OCI-LY3 (cell line): ENCODE measurements at regions not wholly inside any gene's neighbourhood (a gene's known extent, or its start where the extent isn't known, plus 50 kb on each side); places are given as distances from the start of the nearest gene placed in this dataset.

Source experiments
- H2AFZ ChIP-seq: fragments of 200-600, 300-600 bp; shearing (Covaris generic); 2 replicates; pipeline ENCODE4 v1.6.0; 2014; ENCODE audit warnings: antibody characterized with exemption, low read depth, low read length
- H3K27ac ChIP-seq: fragments of 200-600, 300-600 bp; sonication (generic); 2 replicates; pipeline ENCODE4 v1.5.1; 2014; ENCODE audit warnings: mild to moderate bottlenecking, low read length, moderate library complexity, mixed read lengths
- H3K27me3 ChIP-seq: fragments of 200-600, 300-600 bp; sonication (generic); 2 replicates; pipeline ENCODE4 v1.6.1; 2014; ENCODE audit warnings: low read depth, low read length, mixed read lengths
- H3K36me3 ChIP-seq: fragments of 200-600, 300-600 bp; sonication (generic); replicated peaks from 2 replicates; pipeline ENCODE3; 2014; ENCODE audit warnings: low read depth, low read length, mixed read lengths
- H3K4me1 ChIP-seq: fragments of 300-600, 200-600 bp; sonication (generic); 2 replicates; pipeline ENCODE4 v1.6.1; 2014; ENCODE audit warnings: low read length, mixed read lengths
- H3K4me2 ChIP-seq: fragments of 200-600, 300-600 bp; sonication (generic); 2 replicates; pipeline ENCODE4 v1.6.1; 2014; ENCODE audit warnings: low read length, mixed read lengths
- H3K4me3 ChIP-seq: fragments of 300-600, 200-600 bp; sonication (generic); 2 replicates; pipeline ENCODE4 v1.5.1; 2014; ENCODE audit warnings: antibody characterized with exemption, mild to moderate bottlenecking, low read length, moderate library complexity
- H3K79me2 ChIP-seq: fragments of 300-600, 200-600 bp; shearing (Covaris generic); 2 replicates; pipeline ENCODE4 v1.6.1; 2014; ENCODE audit warnings: mild to moderate bottlenecking, low read length, mixed read lengths
- H3K9ac ChIP-seq: fragments of 300-600, 200-600 bp; shearing (Covaris generic); 2 replicates; pipeline ENCODE4 v1.6.0; 2014; ENCODE audit warnings: mild to moderate bottlenecking, low read length, moderate library complexity
- H3K9me3 ChIP-seq: fragments of 200-600, 300-600 bp; shearing (Covaris generic); 2 replicates; pipeline ENCODE4 v1.6.1; 2014; ENCODE audit warnings: low read length, mixed read lengths; ENCODE audit not compliant: insufficient read depth
- H4K20me1 ChIP-seq: fragments of 200-600, 300-600 bp; sonication (generic); 2 replicates; pipeline ENCODE4 v1.6.1; 2016; ENCODE audit warnings: low read length, mixed read lengths; ENCODE audit not compliant: insufficient read depth
- EZH2phosphoT487 ChIP-seq: fragments of 200-600 bp; shearing (Covaris generic); IDR thresholded peaks from 2 replicates; pipeline ENCODE4 v1.6.1; 2018; ENCODE audit warnings: antibody characterized with exemption, mixed run types, low read depth
- TF ChIP-seq, protein P1 (sequence below): fragments of 200-600, 300-600 bp; sonication (generic); IDR thresholded peaks from 2 replicates; pipeline ENCODE4 v1.5.1; 2014; ENCODE audit warnings: antibody characterized with exemption, low read length, low read depth

DNA sequence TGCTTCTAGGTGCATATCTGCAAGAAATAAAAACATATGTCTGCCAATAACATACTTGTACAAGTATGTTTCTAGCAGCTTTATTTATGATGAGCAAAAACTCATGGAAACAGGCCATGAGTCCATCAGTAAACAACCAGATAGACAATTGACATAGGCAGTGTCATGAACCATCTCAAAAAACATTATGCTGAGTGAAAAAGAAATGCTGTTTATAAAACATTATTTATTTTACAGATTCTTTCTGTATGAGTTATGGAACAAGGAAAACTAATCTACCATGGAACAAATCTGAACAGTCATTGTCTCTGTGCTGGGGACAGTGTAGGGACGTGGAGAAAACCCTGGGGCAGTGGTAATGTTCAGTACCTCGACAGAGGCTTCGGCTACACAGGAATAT lies 283.9 kb downstream of the UQCRFS1 start:
- H3K27me3 ChIP-seq = peaks cover 33% of the 10 kb centered on the region; the same call in 1 of the 2 replicates
- H3K27ac ChIP-seq = no peak overlapping the region
- H3K36me3 ChIP-seq = no peaks in the 10 kb centered on the region
- no peak overlapping the region for H2AFZ ChIP-seq
- no peak overlapping the region for H3K4me2 ChIP-seq
- TF ChIP-seq, protein P1, sequence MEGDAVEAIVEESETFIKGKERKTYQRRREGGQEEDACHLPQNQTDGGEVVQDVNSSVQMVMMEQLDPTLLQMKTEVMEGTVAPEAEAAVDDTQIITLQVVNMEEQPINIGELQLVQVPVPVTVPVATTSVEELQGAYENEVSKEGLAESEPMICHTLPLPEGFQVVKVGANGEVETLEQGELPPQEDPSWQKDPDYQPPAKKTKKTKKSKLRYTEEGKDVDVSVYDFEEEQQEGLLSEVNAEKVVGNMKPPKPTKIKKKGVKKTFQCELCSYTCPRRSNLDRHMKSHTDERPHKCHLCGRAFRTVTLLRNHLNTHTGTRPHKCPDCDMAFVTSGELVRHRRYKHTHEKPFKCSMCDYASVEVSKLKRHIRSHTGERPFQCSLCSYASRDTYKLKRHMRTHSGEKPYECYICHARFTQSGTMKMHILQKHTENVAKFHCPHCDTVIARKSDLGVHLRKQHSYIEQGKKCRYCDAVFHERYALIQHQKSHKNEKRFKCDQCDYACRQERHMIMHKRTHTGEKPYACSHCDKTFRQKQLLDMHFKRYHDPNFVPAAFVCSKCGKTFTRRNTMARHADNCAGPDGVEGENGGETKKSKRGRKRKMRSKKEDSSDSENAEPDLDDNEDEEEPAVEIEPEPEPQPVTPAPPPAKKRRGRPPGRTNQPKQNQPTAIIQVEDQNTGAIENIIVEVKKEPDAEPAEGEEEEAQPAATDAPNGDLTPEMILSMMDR = no peak
- no peak for TF ChIP-seq EZH2phosphoT487
- no peaks in the 10 kb centered on the region for H3K79me2 ChIP-seq
- no peaks in the 10 kb centered on the region for H3K4me1 ChIP-seq
- H4K20me1 ChIP-seq = no peaks in the 10 kb centered on the region
- H3K9ac ChIP-seq = no peak overlapping the region
- no peak overlapping the region for H3K4me3 ChIP-seq
- H3K9me3 ChIP-seq = no peaks in the 10 kb centered on the region

DNA sequence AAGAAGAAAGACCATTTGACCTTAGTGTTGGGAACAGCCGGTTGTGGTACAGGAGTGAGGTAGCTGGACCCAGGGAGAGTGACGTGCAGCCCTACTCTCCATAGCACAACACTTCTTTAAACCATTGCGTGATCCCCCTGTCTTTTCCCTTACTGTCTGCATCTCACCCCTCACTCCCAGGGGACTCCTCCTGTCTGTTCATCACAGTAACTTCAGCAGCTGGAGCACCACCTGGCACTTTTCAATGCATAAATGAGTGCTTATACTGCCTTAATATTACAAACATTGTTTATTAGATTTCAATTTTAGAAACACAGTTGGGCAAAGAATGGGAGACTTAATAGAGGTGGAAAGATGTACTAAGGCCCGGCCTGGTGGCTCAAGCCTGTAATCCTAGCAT lies 285.5 kb downstream of the UQCRFS1 start:
- no peak overlapping the region for H3K9ac ChIP-seq
- no peaks in the 10 kb centered on the region for H3K79me2 ChIP-seq
- TF ChIP-seq, protein P1 = no peak
- TF ChIP-seq EZH2phosphoT487 = no peak
- no peaks in the 10 kb centered on the region for H4K20me1 ChIP-seq
- no peak overlapping the region for H2AFZ ChIP-seq
- no peaks in the 10 kb centered on the region for H3K9me3 ChIP-seq
- H3K4me2 ChIP-seq = no peak overlapping the region
- peaks cover 35% of the 10 kb centered on the region; the same call in 1 of the 2 replicates for H3K27me3 ChIP-seq
- H3K36me3 ChIP-seq = no peaks in the 10 kb centered on the region
- H3K27ac ChIP-seq = no peak overlapping the region
- H3K4me3 ChIP-seq = no peak overlapping the region
- H3K4me1 ChIP-seq = no peaks in the 10 kb centered on the region

DNA sequence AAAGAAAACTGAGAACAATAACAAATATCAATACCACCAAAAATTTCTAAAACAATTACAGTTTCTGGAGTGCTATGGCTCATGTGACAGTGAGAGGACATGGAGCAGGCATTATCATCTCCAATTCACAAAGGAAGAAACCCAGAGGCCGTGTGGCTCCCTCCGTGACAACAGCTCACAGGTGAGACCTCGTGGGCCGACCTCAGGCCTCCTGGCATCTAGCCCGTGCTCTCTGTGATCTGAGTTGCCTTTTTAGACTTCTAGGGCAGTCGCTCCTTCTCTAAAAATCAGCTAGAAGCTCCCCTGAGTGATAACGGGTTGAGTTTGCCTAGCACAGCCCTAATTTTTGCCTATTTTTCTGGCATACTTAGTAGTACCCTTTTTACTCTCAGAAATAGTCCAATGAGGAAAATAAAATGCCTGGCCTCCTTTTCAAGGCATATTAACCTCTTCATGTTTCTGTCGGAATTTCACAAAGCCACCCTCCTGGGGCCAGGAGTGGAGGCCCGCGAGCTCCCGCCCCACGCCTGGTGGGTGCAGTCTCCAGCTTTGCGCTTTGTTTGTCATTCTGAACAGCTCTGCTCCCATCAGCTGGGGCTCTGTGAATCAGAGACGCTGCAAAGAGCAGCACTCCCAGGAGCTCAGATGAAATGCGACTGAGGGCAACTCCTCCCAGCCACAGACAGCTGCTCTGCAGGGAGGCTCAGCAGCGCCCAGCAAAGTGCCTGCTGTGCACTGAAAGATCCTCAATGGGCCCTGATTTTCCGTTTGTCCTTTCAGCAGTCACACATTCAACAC lies 292.5 kb downstream of the UQCRFS1 start:
- peaks cover 14% of the 10 kb centered on the region; the same call in 1 of the 2 replicates for H3K27me3 ChIP-seq
- no peak overlapping the region for H3K9ac ChIP-seq

DNA sequence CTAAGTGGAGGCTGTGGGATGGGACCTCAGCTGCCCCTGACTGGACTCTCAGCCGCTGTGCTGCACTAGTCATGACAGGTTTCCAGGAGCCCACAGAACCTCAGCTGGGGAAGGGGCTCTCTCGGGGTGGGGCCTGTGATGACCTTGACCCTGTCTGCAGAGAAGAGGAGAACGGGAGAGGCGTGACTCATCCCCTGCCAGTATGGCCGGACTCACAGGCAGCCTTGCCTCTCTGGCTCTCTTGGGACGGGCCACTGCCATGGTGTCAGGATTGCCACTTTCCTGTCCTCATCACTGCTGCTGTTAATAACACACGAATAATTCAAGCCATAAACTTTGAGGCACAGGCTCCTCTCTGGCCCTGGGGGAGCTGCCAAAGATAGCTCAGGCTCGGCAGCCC lies 295.3 kb downstream of the UQCRFS1 start:
- no peaks in the 10 kb centered on the region for H3K9me3 ChIP-seq
- no peak overlapping the region for H3K4me3 ChIP-seq
- H2AFZ ChIP-seq = no peak overlapping the region
- H3K36me3 ChIP-seq = no peaks in the 10 kb centered on the region
- H3K27ac ChIP-seq = no peak overlapping the region
- H4K20me1 ChIP-seq = no peaks in the 10 kb centered on the region
- TF ChIP-seq, protein P1 = no peak
- TF ChIP-seq EZH2phosphoT487 = no peak
- peaks cover 10% of the 10 kb centered on the region; the same call in 1 of the 2 replicates for H3K27me3 ChIP-seq
- H3K4me1 ChIP-seq = no peaks in the 10 kb centered on the region
- no peak overlapping the region for H3K9ac ChIP-seq
- no peaks in the 10 kb centered on the region for H3K79me2 ChIP-seq
- H3K4me2 ChIP-seq = no peak overlapping the region

More for the DNA sequence above, 292.5 kb downstream of the UQCRFS1 start:
- H3K4me2 ChIP-seq = no peak overlapping the region
- H2AFZ ChIP-seq = no peak overlapping the region
- H3K4me3 ChIP-seq = no peak overlapping the region
- H3K36me3 ChIP-seq = no peaks in the 10 kb centered on the region
- no peaks in the 10 kb centered on the region for H4K20me1 ChIP-seq
- TF ChIP-seq, protein P1 = no peak
- TF ChIP-seq EZH2phosphoT487 = no peak
- H3K9me3 ChIP-seq = no peaks in the 10 kb centered on the region
- H3K4me1 ChIP-seq = no peaks in the 10 kb centered on the region
- H3K27ac ChIP-seq = no peak overlapping the region
- no peaks in the 10 kb centered on the region for H3K79me2 ChIP-seq
